ENCODE measurements at regions not wholly inside any gene's neighbourhood (a gene's known extent, or its start where the extent isn't known, plus 50 kb on each side); places are given as distances from the start of the nearest gene placed in this dataset.

GRCh38 chr3:167880183-167880582, 144.7 kb downstream of the SERPINI1 start:
- TF ChIP-seq, protein P1, sequence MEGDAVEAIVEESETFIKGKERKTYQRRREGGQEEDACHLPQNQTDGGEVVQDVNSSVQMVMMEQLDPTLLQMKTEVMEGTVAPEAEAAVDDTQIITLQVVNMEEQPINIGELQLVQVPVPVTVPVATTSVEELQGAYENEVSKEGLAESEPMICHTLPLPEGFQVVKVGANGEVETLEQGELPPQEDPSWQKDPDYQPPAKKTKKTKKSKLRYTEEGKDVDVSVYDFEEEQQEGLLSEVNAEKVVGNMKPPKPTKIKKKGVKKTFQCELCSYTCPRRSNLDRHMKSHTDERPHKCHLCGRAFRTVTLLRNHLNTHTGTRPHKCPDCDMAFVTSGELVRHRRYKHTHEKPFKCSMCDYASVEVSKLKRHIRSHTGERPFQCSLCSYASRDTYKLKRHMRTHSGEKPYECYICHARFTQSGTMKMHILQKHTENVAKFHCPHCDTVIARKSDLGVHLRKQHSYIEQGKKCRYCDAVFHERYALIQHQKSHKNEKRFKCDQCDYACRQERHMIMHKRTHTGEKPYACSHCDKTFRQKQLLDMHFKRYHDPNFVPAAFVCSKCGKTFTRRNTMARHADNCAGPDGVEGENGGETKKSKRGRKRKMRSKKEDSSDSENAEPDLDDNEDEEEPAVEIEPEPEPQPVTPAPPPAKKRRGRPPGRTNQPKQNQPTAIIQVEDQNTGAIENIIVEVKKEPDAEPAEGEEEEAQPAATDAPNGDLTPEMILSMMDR (optimal IDR thresholded peaks at IDR 0.05 in 1 of 3, IDR thresholded peaks at IDR 0.05 in 1 of 3, conservative IDR thresholded peaks at IDR 0.05 in 1 of 3; ENCODE audit: extremely low read depth in 1 of 3, insufficient read depth in 2 of 3, low read length in 3 of 3) = no peak
- TF ChIP-seq EZH2 (IDR thresholded peaks at IDR 0.05; ENCODE audit: low read length) = no peak
